Hindlimb muscle (tissue), 1 donor: ENCODE measurements at regions not wholly inside any gene's neighbourhood (a gene's known extent, or its start where the extent isn't known, plus 50 kb on each side); places are given as distances from the start of the nearest gene placed in this dataset.
A peak's percentile ranks its signal among the peaks of the same experiment; 100 is the strongest.

ENCODE experiments used
- DNase-seq: peaks from one replicate; pipeline ENCODE4 v3.0.0-alpha.2; 2013

- no peak for DNase-seq
Observed at GRCh38 chr10:20726381-20726780, 170.7 kb downstream of the NEBL start.

GRCh38 chr10:20714979-20715378 is 182.1 kb downstream of the NEBL start:
- DNase-seq: no peak

- no peak for DNase-seq
Observed at GRCh38 chr10:20714518-20714917, 182.6 kb downstream of the NEBL start.

GRCh38 chr10:20713420-20713819 is 183.7 kb downstream of the NEBL start:
- DNase-seq: no peak

- DNase-seq: no peak
Observed at GRCh38 chr10:20712774-20713173, 184.3 kb downstream of the NEBL start.

GRCh38 chr10:20709708-20710107 is 187.4 kb downstream of the NEBL start:
- DNase-seq: no peak

- DNase-seq: no peak
Observed at GRCh38 chr10:20708305-20708704, 188.8 kb downstream of the NEBL start.

- DNase-seq: no peak
Observed at GRCh38 chr10:20707251-20707650, 189.9 kb downstream of the NEBL start.

GRCh38 chr10:20698837-20699236 is 198.3 kb downstream of the NEBL start:
- DNase-seq: no peak

- no peak for DNase-seq
Observed at GRCh38 chr10:20694296-20694695, 202.8 kb downstream of the NEBL start.

- no peak for DNase-seq
Observed at GRCh38 chr10:20688797-20689544, 208.1 kb downstream of the NEBL start.

- no peak for DNase-seq
Observed at GRCh38 chr10:20686015-20686635, 211.0 kb downstream of the NEBL start.

GRCh38 chr10:20685462-20685861 is 211.6 kb downstream of the NEBL start:
- DNase-seq: no peak

- DNase-seq: no peak
Observed at GRCh38 chr10:20683345-20683744, 213.8 kb downstream of the NEBL start.

- DNase-seq: no peak
Observed at GRCh38 chr10:20682782-20683181, 214.3 kb downstream of the NEBL start.

- DNase-seq: no peak
Observed at GRCh38 chr10:20677340-20677739, 219.8 kb downstream of the NEBL start.

GRCh38 chr10:20674926-20675325 is 222.2 kb downstream of the NEBL start:
- DNase-seq: no peak

GRCh38 chr10:20673175-20673574 is 223.9 kb downstream of the NEBL start:
- DNase-seq: no peak

GRCh38 chr10:20672741-20673140 is 224.4 kb downstream of the NEBL start:
- peak; percentile 47 for DNase-seq

GRCh38 chr10:20670579-20670978 is 226.5 kb downstream of the NEBL start:
- no peak for DNase-seq

GRCh38 chr10:20668985-20669384 is 228.1 kb downstream of the NEBL start:
- DNase-seq: no peak

GRCh38 chr10:20662742-20663141 is 234.4 kb downstream of the NEBL start:
- no peak for DNase-seq

GRCh38 chr10:20659225-20659624 is 237.9 kb downstream of the NEBL start:
- DNase-seq: no peak

- DNase-seq: no peak
Observed at GRCh38 chr10:20658158-20658557, 239.0 kb downstream of the NEBL start.

GRCh38 chr10:20656886-20657285 is 240.2 kb downstream of the NEBL start:
- no peak for DNase-seq
